A673 (cell line): ENCODE measurements at regions not wholly inside any gene's neighbourhood (a gene's known extent, or its start where the extent isn't known, plus 50 kb on each side); places are given as distances from the start of the nearest gene placed in this dataset.

Experiments used
- BruUV-seq: library from RNA; stranded (reverse); fragments of 400-500 nt; replicated peaks from 2 replicates; lab custom pipeline; 2021; lab: Mats Ljungman, UMichigan
- CTCF ChIA-PET: fragments of 300-600 bp; sonication (Branson Sonifier 250); formaldehyde crosslinking; loops from one replicate; lab custom pipeline; 2022; ENCODE audit warnings: antibody characterized with exemption; lab: Charles Lee
- POLR2A ChIA-PET: fragments of 300-600 bp; sonication (Branson Sonifier 250); formaldehyde crosslinking; loops from one replicate; lab custom pipeline; 2022; ENCODE audit warnings: antibody characterized with exemption; ENCODE audit not compliant: low non-redundant PET; lab: Charles Lee
- DNase-seq: peaks from one replicate; pipeline ENCODE4 v3.0.0-alpha.2; 2015; ENCODE audit warnings: low spot score
- H3K27ac ChIP-seq: fragments of 200-600 bp; sonication (generic); 2 replicates; pipeline ENCODE4 v1.5.1; 2016; ENCODE audit warnings: mixed run types, low read depth, mild to moderate bottlenecking, mixed read lengths, antibody characterized with exemption, low read length; ENCODE audit not compliant: poor library complexity, severe bottlenecking
- H3K27me3 ChIP-seq: fragments of 200-600 bp; sonication (generic); replicated peaks from 2 replicates; pipeline ENCODE4 v1.6.1; 2017; ENCODE audit warnings: mixed run types, low read depth, mild to moderate bottlenecking, mixed read lengths, antibody characterized with exemption, low read length; ENCODE audit not compliant: insufficient read depth, poor library complexity
- H3K36me3 ChIP-seq: fragments of 200-600 bp; sonication (generic); 2 replicates; pipeline ENCODE4 v1.6.1; 2016; ENCODE audit warnings: mixed run types, mild to moderate bottlenecking, mixed read lengths, antibody characterized with exemption, low read length; ENCODE audit not compliant: insufficient read depth, poor library complexity, severe bottlenecking
- H3K4me1 ChIP-seq: fragments of 200-600 bp; sonication (generic); 2 replicates; pipeline ENCODE4 v1.6.1; 2017; ENCODE audit warnings: mixed run types, mild to moderate bottlenecking, mixed read lengths, antibody characterized with exemption, low read length; ENCODE audit not compliant: insufficient read depth, poor library complexity, severe bottlenecking
- H3K4me3 ChIP-seq: fragments of 200-600 bp; sonication (generic); 2 replicates; pipeline ENCODE4 v1.5.1; 2016; ENCODE audit warnings: low read depth, mixed run types, mild to moderate bottlenecking, mixed read lengths, low read length; ENCODE audit not compliant: poor library complexity, severe bottlenecking
- H3K9me3 ChIP-seq: fragments of 200-600 bp; sonication (generic); 2 replicates; pipeline ENCODE4 v1.6.1; 2016; ENCODE audit warnings: mixed run types, low read depth, mild to moderate bottlenecking, mixed read lengths, antibody characterized with exemption, low read length; ENCODE audit not compliant: poor library complexity, severe bottlenecking
- EZH2 ChIP-seq: fragments of 200-600 bp; sonication (generic); IDR thresholded peaks from 2 replicates; pipeline ENCODE4 v1.6.1; 2017; ENCODE audit warnings: borderline replicate concordance, low read depth, mild to moderate bottlenecking, mixed read lengths, antibody characterized with exemption, low read length; ENCODE audit not compliant: poor library complexity, severe bottlenecking
- intact Hi-C: fragments of 100-400 bp; cut with micrococcal nuclease; formaldehyde crosslinking; loops from one replicate; pipeline ENCODE4 v1.10.0; 2022; ENCODE audit not compliant: unreplicated experiment
- TF ChIP-seq, protein P1 (sequence below): fragments of 300-800, 200-600 bp; sonication (generic); conservative IDR thresholded peaks from 2 replicates; pipeline ENCODE4 v1.5.1; 2017; ENCODE audit warnings: low read depth, mild to moderate bottlenecking, antibody characterized with exemption, low read length, moderate library complexity, mixed read lengths

DNA sequence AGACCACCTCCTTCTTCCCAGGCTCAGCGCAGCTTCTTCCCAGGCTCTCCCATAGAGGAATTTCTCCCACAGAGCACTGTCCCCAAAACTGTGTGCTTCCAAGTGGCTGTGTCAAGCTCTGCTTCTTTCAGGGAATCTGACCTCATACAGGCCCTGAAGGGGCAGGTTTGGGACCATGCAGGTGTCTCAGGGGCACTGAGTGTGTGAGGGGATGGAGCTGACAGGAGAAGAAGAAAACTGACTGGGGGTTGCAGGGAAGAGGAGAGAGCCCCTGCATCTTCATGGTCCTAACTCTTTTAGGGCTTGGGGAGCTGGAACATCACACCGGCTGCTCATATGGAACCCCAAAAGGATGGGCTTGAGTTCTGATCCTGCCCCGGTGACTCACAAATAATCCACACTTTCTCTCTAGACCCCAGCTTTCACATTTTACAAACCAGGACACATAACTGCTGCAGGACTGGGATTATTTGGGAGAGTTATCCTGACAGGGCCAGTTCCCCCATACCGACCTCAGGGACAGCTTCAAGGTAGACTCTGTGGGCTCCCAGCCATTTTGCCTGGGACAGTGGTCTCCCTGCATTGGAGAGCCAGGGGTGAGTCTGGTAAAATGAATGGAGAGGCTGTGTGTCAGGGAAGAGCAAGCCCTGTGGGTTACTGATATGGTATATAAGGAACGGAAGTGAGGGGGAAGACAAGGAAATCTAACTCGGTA is 316.1 kb downstream of the TLE3 start:
- DNase-seq, result no peak
- ChIA-PET CTCF (no interaction called here), POLR2A (no interaction called here)
- Histone ChIP-seq H3K9me3 (no peaks in the 10 kb centered on the region), H3K27me3 (peaks cover 10% of the 10 kb centered on the region), H3K27ac (no peak overlapping the region), H3K36me3 (no peaks in the 10 kb centered on the region), H3K4me1 (no peaks in the 10 kb centered on the region), H3K4me3 (no peak overlapping the region)
- TF ChIP-seq, protein P1, sequence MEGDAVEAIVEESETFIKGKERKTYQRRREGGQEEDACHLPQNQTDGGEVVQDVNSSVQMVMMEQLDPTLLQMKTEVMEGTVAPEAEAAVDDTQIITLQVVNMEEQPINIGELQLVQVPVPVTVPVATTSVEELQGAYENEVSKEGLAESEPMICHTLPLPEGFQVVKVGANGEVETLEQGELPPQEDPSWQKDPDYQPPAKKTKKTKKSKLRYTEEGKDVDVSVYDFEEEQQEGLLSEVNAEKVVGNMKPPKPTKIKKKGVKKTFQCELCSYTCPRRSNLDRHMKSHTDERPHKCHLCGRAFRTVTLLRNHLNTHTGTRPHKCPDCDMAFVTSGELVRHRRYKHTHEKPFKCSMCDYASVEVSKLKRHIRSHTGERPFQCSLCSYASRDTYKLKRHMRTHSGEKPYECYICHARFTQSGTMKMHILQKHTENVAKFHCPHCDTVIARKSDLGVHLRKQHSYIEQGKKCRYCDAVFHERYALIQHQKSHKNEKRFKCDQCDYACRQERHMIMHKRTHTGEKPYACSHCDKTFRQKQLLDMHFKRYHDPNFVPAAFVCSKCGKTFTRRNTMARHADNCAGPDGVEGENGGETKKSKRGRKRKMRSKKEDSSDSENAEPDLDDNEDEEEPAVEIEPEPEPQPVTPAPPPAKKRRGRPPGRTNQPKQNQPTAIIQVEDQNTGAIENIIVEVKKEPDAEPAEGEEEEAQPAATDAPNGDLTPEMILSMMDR, result no peak
- no peak for TF ChIP-seq EZH2
- intact Hi-C loops, result no loop called here
- no TSS peak for BruUV-seq

DNA sequence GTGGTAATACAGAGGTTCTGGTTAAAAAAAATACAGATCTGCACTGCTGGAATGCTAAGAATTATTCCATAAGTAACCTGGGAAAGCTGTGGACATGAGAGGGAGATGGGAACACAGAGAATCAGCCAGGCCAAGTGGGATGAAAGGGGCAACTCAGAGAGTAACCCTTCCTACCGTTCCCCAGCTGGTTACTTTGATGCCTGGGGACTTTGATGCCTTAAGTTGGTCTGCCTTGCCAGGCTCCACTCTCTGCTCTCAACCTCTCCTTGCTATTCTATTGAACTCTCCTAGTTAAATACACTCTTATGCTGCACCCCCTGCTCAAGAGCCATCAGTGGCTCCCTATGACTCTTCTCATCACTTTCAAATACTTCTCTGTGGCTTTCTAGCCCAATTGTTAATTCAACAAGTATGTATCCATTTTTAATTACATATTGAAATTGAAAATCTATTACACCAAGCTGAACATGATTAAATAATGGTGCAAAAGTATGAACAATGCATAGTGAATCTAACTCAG is 315.5 kb downstream of the TLE3 start:
- H3K27me3 ChIP-seq, result peaks cover 7% of the 10 kb centered on the region
- TF ChIP-seq EZH2, result no peak
- TF ChIP-seq, protein P1, result no peak
- H3K4me3 ChIP-seq, result no peak overlapping the region
- H3K9me3 ChIP-seq, result no peaks in the 10 kb centered on the region
- CTCF ChIA-PET, result no interaction called here
- no peak for DNase-seq
- H3K4me1 ChIP-seq, result no peaks in the 10 kb centered on the region
- intact Hi-C loops, result no loop called here
- POLR2A ChIA-PET, result no interaction called here
- no peak overlapping the region for H3K27ac ChIP-seq
- no TSS peak for BruUV-seq
- no peaks in the 10 kb centered on the region for H3K36me3 ChIP-seq

DNA sequence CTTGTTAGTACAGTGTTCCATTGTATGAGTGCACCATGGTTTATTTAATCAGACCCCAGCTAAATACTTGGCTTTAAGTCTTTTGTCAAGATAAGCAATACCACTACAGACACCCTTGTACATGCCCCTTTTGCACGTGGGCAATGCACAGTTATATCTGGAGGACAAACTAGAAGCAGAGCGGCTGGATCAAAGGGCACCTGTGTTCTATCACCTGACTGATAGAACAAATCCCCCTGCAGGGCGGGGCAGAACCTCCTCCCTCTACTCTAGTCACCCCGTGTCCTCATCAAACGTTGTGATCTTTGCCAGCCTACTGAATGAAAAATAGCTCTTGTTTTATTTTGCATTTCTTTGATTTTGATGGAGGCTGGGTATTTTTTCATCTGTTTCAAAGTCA is 314.9 kb downstream of the TLE3 start:
- Histone ChIP-seq H3K27me3 (peaks cover 7% of the 10 kb centered on the region), H3K9me3 (no peaks in the 10 kb centered on the region), H3K27ac (no peak overlapping the region), H3K4me3 (no peak overlapping the region), H3K4me1 (no peaks in the 10 kb centered on the region), H3K36me3 (no peaks in the 10 kb centered on the region)
- TF ChIP-seq, protein P1, result no peak
- TF ChIP-seq EZH2, result no peak
- intact Hi-C loops, result no loop called here
- POLR2A ChIA-PET, result no interaction called here
- no TSS peak for BruUV-seq
- no peak for DNase-seq
- CTCF ChIA-PET, result no interaction called here
